ENCODE measurements at regions not wholly inside any gene's neighbourhood (a gene's known extent, or its start where the extent isn't known, plus 50 kb on each side); places are given as distances from the start of the nearest gene placed in this dataset.

- TF ChIP-seq FOXM1 (IDR thresholded peaks at IDR 0.05; ENCODE audit: borderline replicate concordance) (no peak), L3MBTL2 (conservative IDR thresholded peaks at IDR 0.05) (no peak), NFRKB (IDR thresholded peaks at IDR 0.05) (no peak), PKNOX1 (IDR thresholded peaks at IDR 0.05) (no peak), SP1 (IDR thresholded peaks at IDR 0.05) (no peak), CTBP1 (IDR thresholded peaks at IDR 0.05; ENCODE audit: borderline replicate concordance) (no peak), TARDBP (IDR thresholded peaks at IDR 0.05) (no peak), ARNT (IDR thresholded peaks at IDR 0.05) (no peak), BHLHE40 (IDR thresholded peaks at IDR 0.05; ENCODE audit: borderline replicate concordance) (no peak)
Observed at GRCh38 chr20:57047281-57048026, 219.0 kb downstream of the BMP7 start.

Measured in HEK293T (cell line).